HEK293 (cell line): ENCODE measurements at regions not wholly inside any gene's neighbourhood (a gene's known extent, or its start where the extent isn't known, plus 50 kb on each side); places are given as distances from the start of the nearest gene placed in this dataset.

Source experiments
- CTCF ChIP-seq: fragments of 450-650 bp; formaldehyde crosslinking; IDR thresholded peaks from 2 replicates; pipeline ENCODE4 v1.5.1; 2016; ENCODE audit warnings: missing biosample characterization, missing genetic modification characterization
- KLF9 ChIP-seq: fragments of 450-650 bp; formaldehyde crosslinking; IDR thresholded peaks from 2 replicates; pipeline ENCODE4 v1.5.1; 2016; ENCODE audit warnings: missing biosample characterization, missing genetic modification characterization, low read depth
- PRDM10 ChIP-seq: fragments of 450-650 bp; formaldehyde crosslinking; IDR thresholded peaks from 2 replicates; pipeline ENCODE4 v1.5.1; 2016; ENCODE audit warnings: missing biosample characterization, missing genetic modification characterization
- ZBTB1 ChIP-seq: fragments of 450-650 bp; formaldehyde crosslinking; IDR thresholded peaks from 2 replicates; pipeline ENCODE4 v1.5.1; 2016; ENCODE audit warnings: missing biosample characterization, missing genetic modification characterization
- ZBTB11 ChIP-seq: fragments of 450-650 bp; formaldehyde crosslinking; conservative IDR thresholded peaks from 2 replicates; pipeline ENCODE4 v1.5.1; 2016; ENCODE audit warnings: low read depth, missing biosample characterization, missing genetic modification characterization
- ZBTB26 ChIP-seq: fragments of 450-650 bp; formaldehyde crosslinking; optimal IDR thresholded peaks from 2 replicates; pipeline ENCODE3; 2016; ENCODE audit warnings: missing biosample characterization, mild to moderate bottlenecking, missing genetic modification characterization
- ZBTB44 ChIP-seq: fragments of 450-650 bp; IDR thresholded peaks from 2 replicates; pipeline ENCODE4 v1.5.1; 2018; ENCODE audit warnings: missing biosample characterization, mild to moderate bottlenecking, missing genetic modification characterization
- ZBTB7A ChIP-seq: fragments of 450-650 bp; formaldehyde crosslinking; IDR thresholded peaks from 2 replicates; pipeline ENCODE4 v1.5.1; 2016; ENCODE audit warnings: low read depth, missing biosample characterization, missing genetic modification characterization
- ZFP3 ChIP-seq: fragments of 450-650 bp; formaldehyde crosslinking; IDR thresholded peaks from 2 replicates; pipeline ENCODE4 v1.5.1; 2016; ENCODE audit warnings: low read depth, missing biosample characterization, missing genetic modification characterization
- ZNF48 ChIP-seq: fragments of 450-650 bp; formaldehyde crosslinking; IDR thresholded peaks from 2 replicates; pipeline ENCODE4 v1.5.1; 2016; ENCODE audit warnings: missing biosample characterization, missing genetic modification characterization
- ZNF660 ChIP-seq: fragments of 450-650 bp; IDR thresholded peaks from 2 replicates; pipeline ENCODE4 v1.5.1; 2018; ENCODE audit warnings: missing biosample characterization, mild to moderate bottlenecking, missing genetic modification characterization

GRCh38 chr15:69729167-69729748 lies 276.6 kb downstream of the RPLP1 start:
- TF ChIP-seq ZBTB44 (no peak), CTCF (tag by site-specific recombination) (peak; percentile 67), ZBTB11 (tag by site-specific recombination) (no peak), PRDM10 (tag by site-specific recombination) (no peak), ZBTB7A (no peak), ZBTB26 (tag by site-specific recombination) (no peak), ZBTB1 (tag by site-specific recombination) (no peak), ZFP3 (no peak), ZNF660 (tag by site-specific recombination) (no peak), ZNF48 (tag by site-specific recombination) (no peak), KLF9 (tag by site-specific recombination) (no peak)
